ENCODE measurements at regions not wholly inside any gene's neighbourhood (a gene's known extent, or its start where the extent isn't known, plus 50 kb on each side); places are given as distances from the start of the nearest gene placed in this dataset.

DNA sequence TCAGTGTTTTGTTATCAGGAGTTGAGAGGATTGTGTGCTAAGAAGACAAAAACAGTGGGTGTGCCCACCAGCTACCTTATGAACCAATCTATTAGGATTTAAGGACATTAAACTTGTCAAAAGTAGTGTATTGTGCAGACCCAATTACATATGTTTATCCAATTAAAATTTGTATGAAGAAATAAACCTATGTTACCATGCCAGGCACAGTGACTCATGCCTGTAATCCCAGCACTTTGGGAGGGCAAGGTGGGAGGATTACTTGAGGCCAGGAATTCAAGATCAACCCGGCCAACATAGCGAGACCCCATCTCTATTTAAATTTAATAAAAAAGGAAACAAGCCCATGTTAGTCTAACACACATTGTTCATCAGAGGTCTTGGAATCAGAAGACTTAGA, 162.2 kb downstream of the IRS1 start:
- no peak overlapping the region for H3K27ac Mint-ChIP-seq
- CTCF ChIA-PET = no interaction called here
- no peak for ATAC-seq

DNA sequence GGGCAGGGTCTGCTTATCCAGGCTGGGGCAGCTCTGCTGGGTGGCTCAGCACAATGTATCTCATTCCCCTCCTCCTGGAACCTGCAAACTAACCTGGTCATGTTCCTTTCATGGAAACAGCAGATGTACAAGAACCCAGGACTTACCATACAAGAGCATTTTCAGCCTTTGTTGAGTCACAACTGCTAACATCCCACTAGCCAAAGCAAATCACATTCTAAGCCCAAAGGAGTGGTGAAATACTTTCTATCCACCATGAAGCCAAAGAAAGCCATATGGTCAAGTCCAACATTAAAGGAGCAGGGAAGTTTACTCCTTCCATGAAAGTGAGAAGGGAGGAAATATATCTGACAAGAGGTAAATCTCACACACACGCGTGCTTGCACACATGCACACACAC, 163.0 kb downstream of the IRS1 start:
- intact Hi-C loops (cut with micrococcal nuclease) = no loop called here
- TF ChIP-seq, protein P1, sequence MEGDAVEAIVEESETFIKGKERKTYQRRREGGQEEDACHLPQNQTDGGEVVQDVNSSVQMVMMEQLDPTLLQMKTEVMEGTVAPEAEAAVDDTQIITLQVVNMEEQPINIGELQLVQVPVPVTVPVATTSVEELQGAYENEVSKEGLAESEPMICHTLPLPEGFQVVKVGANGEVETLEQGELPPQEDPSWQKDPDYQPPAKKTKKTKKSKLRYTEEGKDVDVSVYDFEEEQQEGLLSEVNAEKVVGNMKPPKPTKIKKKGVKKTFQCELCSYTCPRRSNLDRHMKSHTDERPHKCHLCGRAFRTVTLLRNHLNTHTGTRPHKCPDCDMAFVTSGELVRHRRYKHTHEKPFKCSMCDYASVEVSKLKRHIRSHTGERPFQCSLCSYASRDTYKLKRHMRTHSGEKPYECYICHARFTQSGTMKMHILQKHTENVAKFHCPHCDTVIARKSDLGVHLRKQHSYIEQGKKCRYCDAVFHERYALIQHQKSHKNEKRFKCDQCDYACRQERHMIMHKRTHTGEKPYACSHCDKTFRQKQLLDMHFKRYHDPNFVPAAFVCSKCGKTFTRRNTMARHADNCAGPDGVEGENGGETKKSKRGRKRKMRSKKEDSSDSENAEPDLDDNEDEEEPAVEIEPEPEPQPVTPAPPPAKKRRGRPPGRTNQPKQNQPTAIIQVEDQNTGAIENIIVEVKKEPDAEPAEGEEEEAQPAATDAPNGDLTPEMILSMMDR (IDR thresholded peaks at IDR 0.05) = no peak
- POLR2A ChIA-PET = no interaction called here
- Mint-ChIP-seq H3K4me3 (no peak overlapping the region), H3K4me1 (ENCODE audit: low read depth) (no peaks in the 10 kb centered on the region), H3K9me3 (peaks cover 1% of the 10 kb centered on the region), H3K27me3 (peaks cover 7% of the 10 kb centered on the region), H3K36me3 (ENCODE audit: low read depth) (no peaks in the 10 kb centered on the region), H3K27ac (no peak overlapping the region)
- CTCF ChIA-PET = no interaction called here
- ATAC-seq (no peak), DNase-seq (no peak)

More for the DNA sequence above, 162.2 kb downstream of the IRS1 start:
- DNase-seq = no peak
- peaks cover 4% of the 10 kb centered on the region for H3K27me3 Mint-ChIP-seq
- intact Hi-C loops (cut with micrococcal nuclease) = no loop called here
- TF ChIP-seq, protein P1 (IDR thresholded peaks at IDR 0.05) = no peak
- no peaks in the 10 kb centered on the region for H3K4me1 Mint-ChIP-seq (ENCODE audit: low read depth)
- H3K4me3 Mint-ChIP-seq = no peak overlapping the region
- H3K9me3 Mint-ChIP-seq = peaks cover 1% of the 10 kb centered on the region
- POLR2A ChIA-PET = no interaction called here
- no peaks in the 10 kb centered on the region for H3K36me3 Mint-ChIP-seq (ENCODE audit: low read depth)

DNA sequence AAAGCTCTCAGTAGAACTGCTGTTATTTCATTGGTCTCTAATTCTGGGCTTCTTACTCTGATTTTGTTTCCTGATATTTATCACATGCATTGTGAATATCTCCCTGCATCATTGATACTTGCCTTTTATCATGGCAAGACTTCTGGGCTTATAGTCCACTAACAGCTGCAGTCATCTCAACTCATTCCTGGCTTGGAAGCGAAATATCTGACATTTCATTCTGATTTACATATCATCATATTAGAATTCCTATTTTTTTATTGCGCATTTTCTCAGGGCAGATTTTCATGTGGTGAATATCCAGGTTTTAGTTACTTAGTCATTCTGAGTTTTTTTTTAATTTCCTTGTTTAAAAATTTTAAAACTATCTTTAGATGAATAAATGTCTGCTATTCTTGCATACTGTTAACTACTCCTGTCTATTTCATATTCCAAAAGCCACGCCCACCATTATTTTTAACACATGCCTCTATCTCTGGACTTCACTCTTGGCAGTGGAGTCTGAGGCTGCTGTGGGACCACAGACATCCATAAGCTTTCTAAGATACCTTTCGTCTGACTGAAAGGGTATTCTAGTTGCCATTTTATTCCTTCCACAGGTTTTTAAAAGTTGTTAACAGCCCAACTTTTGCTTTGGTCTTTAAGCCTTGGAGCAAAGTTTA, 164.5 kb downstream of the IRS1 start:
- no peaks in the 10 kb centered on the region for H3K9me3 Mint-ChIP-seq
- TF ChIP-seq, protein P1 (IDR thresholded peaks at IDR 0.05) = no peak
- intact Hi-C loops (cut with micrococcal nuclease) = no loop called here
- H3K27ac Mint-ChIP-seq = no peak overlapping the region
- H3K36me3 Mint-ChIP-seq (ENCODE audit: low read depth) = no peaks in the 10 kb centered on the region
- ChIA-PET POLR2A (no interaction called here), CTCF (no interaction called here)
- no peak for DNase-seq
- ATAC-seq = no peak
- H3K4me3 Mint-ChIP-seq = no peak overlapping the region
- peaks cover 7% of the 10 kb centered on the region for H3K27me3 Mint-ChIP-seq
- H3K4me1 Mint-ChIP-seq (ENCODE audit: low read depth) = no peaks in the 10 kb centered on the region

DNA sequence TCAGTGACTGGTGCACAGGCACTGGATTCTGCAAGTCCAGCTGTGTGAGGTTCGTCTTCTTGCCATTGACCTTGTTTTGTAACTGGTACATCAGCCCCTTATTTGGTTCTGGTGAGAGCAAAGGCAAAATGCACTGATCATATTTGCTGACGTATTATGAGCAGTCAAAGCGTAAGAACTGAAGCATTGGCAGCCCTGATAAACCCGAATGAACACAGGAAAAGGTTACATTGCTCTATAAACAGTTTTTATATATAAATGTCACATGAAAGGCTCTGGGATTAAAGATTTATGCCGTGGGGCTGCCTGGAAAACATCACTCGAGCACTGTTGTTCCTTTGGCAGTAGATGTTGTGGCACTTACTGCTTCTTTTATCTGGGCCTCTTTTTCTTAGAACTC, 167.9 kb downstream of the IRS1 start:
- no peak overlapping the region for H3K27ac Mint-ChIP-seq
- DNase-seq (no peak), ATAC-seq (no peak)
- CTCF ChIA-PET = no interaction called here
- TF ChIP-seq, protein P1 (IDR thresholded peaks at IDR 0.05) = no peak
- peaks cover 7% of the 10 kb centered on the region for H3K27me3 Mint-ChIP-seq
- POLR2A ChIA-PET = no interaction called here
- H3K36me3 Mint-ChIP-seq (ENCODE audit: low read depth) = no peaks in the 10 kb centered on the region
- H3K4me3 Mint-ChIP-seq = no peak overlapping the region
- intact Hi-C loops (cut with micrococcal nuclease) = no loop called here
- H3K9me3 Mint-ChIP-seq = no peaks in the 10 kb centered on the region
- H3K4me1 Mint-ChIP-seq (ENCODE audit: low read depth) = no peaks in the 10 kb centered on the region

DNA sequence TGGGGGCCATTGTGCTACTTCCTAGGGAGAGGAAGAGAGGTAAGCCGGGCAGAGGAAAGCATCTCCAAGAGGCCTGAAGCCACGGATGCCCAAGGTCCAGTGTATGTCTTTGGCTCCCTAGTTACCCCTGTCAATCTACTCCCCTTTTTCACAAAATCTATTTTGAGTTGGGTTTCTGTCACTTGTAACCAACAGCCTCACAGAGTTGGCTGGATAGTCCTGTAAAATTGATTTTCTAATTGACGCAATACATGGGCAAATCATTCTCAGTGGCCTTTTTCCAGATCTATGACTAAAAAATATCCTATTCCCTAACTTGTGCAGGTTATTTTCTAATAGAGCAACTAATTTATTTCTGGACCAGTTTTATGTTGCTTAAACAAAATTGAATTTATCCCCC, 168.4 kb downstream of the IRS1 start:
- POLR2A ChIA-PET = no interaction called here

More for the DNA sequence above, 168.4 kb downstream of the IRS1 start:
- DNase-seq (no peak), ATAC-seq (no peak)
- Mint-ChIP-seq H3K9me3 (no peaks in the 10 kb centered on the region), H3K27ac (no peak overlapping the region), H3K4me3 (no peak overlapping the region), H3K4me1 (ENCODE audit: low read depth) (no peaks in the 10 kb centered on the region), H3K27me3 (peaks cover 5% of the 10 kb centered on the region), H3K36me3 (ENCODE audit: low read depth) (no peaks in the 10 kb centered on the region)
- intact Hi-C loops (cut with micrococcal nuclease) = no loop called here
- TF ChIP-seq, protein P1 (IDR thresholded peaks at IDR 0.05) = no peak
- CTCF ChIA-PET = no interaction called here
